Neural cell (in vitro differentiated cells): ENCODE measurements at regions not wholly inside any gene's neighbourhood (a gene's known extent, or its start where the extent isn't known, plus 50 kb on each side); places are given as distances from the start of the nearest gene placed in this dataset.

Experiments
- H2AFZ ChIP-seq: fragments of 200-600, 300-800 bp; sonication (generic), shearing (Covaris generic); 2 replicates; pipeline ENCODE4 v1.6.0; 2014; ENCODE audit warnings: low read depth, mild to moderate bottlenecking, antibody characterized with exemption, low read length, moderate library complexity
- H3F3A ChIP-seq: fragments of 200-600 bp; shearing (Covaris generic); 2 replicates; pipeline ENCODE4 v1.6.1; 2016; ENCODE audit warnings: mild to moderate bottlenecking, moderate library complexity, mixed read lengths, antibody characterized with exemption, low read length; ENCODE audit not compliant: insufficient read depth, poor library complexity, severe bottlenecking
- H3K27ac ChIP-seq: fragments of 200-600, 300-800 bp; sonication (generic), shearing (Covaris generic); 2 replicates; pipeline ENCODE4 v1.5.1; 2014; ENCODE audit warnings: mild to moderate bottlenecking, low read length, moderate library complexity
- H3K27me3 ChIP-seq: fragments of 300-800, 200-600 bp; sonication (generic), shearing (Covaris generic); 2 replicates; pipeline ENCODE4 v1.6.0; 2014; ENCODE audit warnings: mild to moderate bottlenecking, low read depth, low read length, moderate library complexity; ENCODE audit not compliant: insufficient read depth
- H3K36me3 ChIP-seq: fragments of 300-800, 200-600 bp; sonication (generic), shearing (Covaris generic); 2 replicates; pipeline ENCODE4 v1.5.1; 2014; ENCODE audit warnings: mild to moderate bottlenecking, antibody characterized with exemption, low read length, moderate library complexity; ENCODE audit not compliant: insufficient read depth
- H3K4me2 ChIP-seq: fragments of 300-800, 200-600 bp; sonication (generic), shearing (Covaris generic); 2 replicates; pipeline ENCODE4 v1.6.0; 2014; ENCODE audit warnings: mild to moderate bottlenecking, low read length
- H3K4me3 ChIP-seq: fragments of 300-800, 200-600 bp; sonication (generic), shearing (Covaris generic); 2 replicates; pipeline ENCODE4 v1.5.1; 2014; ENCODE audit warnings: mild to moderate bottlenecking, low read length, moderate library complexity
- H3K79me2 ChIP-seq: fragments of 200-600 bp; shearing (Covaris generic); replicated peaks from 2 replicates; pipeline ENCODE4 v1.6.0; 2014; ENCODE audit warnings: mild to moderate bottlenecking, low read length, moderate library complexity; ENCODE audit not compliant: insufficient read depth
- H3K9ac ChIP-seq: fragments of 300-800, 200-600 bp; sonication (generic), shearing (Covaris generic); 2 replicates; pipeline ENCODE4 v1.6.1; 2016; ENCODE audit warnings: mild to moderate bottlenecking, low read length, mixed read lengths
- H3K9me2 ChIP-seq: fragments of 200-600 bp; shearing (Covaris generic); 2 replicates; pipeline ENCODE4 v1.6.1; 2016; ENCODE audit warnings: mild to moderate bottlenecking, low read length, mixed read lengths; ENCODE audit not compliant: insufficient read depth
- H3K9me3 ChIP-seq: fragments of 200-600, 300-800 bp; sonication (generic), shearing (Covaris generic); 2 replicates; pipeline ENCODE4 v1.6.1; 2016; ENCODE audit warnings: mild to moderate bottlenecking, mixed run types, low read length, moderate library complexity, mixed read lengths
- H4K20me1 ChIP-seq: fragments of 200-600 bp; shearing (Covaris generic); 2 replicates; pipeline ENCODE4 v1.6.1; 2016; ENCODE audit warnings: mild to moderate bottlenecking, mixed run types; ENCODE audit not compliant: insufficient read depth
- CTCF ChIP-seq: fragments of 450-650 bp; IDR thresholded peaks from 2 replicates; pipeline ENCODE4 v1.5.1; 2014; ENCODE audit warnings: antibody characterized with exemption, mild to moderate bottlenecking, moderate library complexity; ENCODE audit not compliant: poor library complexity, severe bottlenecking
- EP300 ChIP-seq: fragments of 450-650 bp; conservative IDR thresholded peaks from 2 replicates; pipeline ENCODE4 v1.6.1; 2014; ENCODE audit warnings: antibody characterized with exemption, mild to moderate bottlenecking, moderate library complexity; ENCODE audit not compliant: poor library complexity, severe bottlenecking
- EZH2 ChIP-seq: fragments of 200-600, 300-800 bp; shearing (Covaris generic), sonication (generic); IDR thresholded peaks from 2 replicates; pipeline ENCODE4 v1.6.1; 2014; ENCODE audit warnings: antibody characterized with exemption, low read length, borderline replicate concordance, mild to moderate bottlenecking; ENCODE audit not compliant: insufficient read depth, poor library complexity, severe bottlenecking
- MXI1 ChIP-seq: fragments of 450-650 bp; conservative IDR thresholded peaks from 2 replicates; pipeline ENCODE4 v1.6.1; 2014; ENCODE audit warnings: antibody characterized with exemption, mild to moderate bottlenecking; ENCODE audit not compliant: poor library complexity, severe bottlenecking
- POLR2AphosphoS5 ChIP-seq: IDR thresholded peaks from 2 replicates; pipeline ENCODE4 v1.6.1; 2012
- RAD21 ChIP-seq: fragments of 450-650 bp; conservative IDR thresholded peaks from 2 replicates; pipeline ENCODE4 v1.6.1; 2014; ENCODE audit warnings: antibody characterized with exemption, mild to moderate bottlenecking, moderate library complexity
- REST ChIP-seq: IDR thresholded peaks from 2 replicates; pipeline ENCODE4 v1.6.1; 2012; ENCODE audit warnings: borderline replicate concordance
- SMC3 ChIP-seq: fragments of 450-650 bp; conservative IDR thresholded peaks from 2 replicates; pipeline ENCODE4 v1.6.1; 2014; ENCODE audit warnings: antibody characterized with exemption, mild to moderate bottlenecking, moderate library complexity; ENCODE audit not compliant: poor library complexity
- TAF1 ChIP-seq: IDR thresholded peaks from 2 replicates; pipeline ENCODE4 v1.6.1; 2012; ENCODE audit warnings: low read depth

GRCh38 chr6:6859722-6860121, 248.0 kb upstream of the RREB1 start:
- Histone ChIP-seq H3K36me3 (no peaks in the 10 kb centered on the region), H3K9ac (no peak overlapping the region), H4K20me1 (no peaks in the 10 kb centered on the region), H3K27ac (no peak overlapping the region), H3K9me3 (peaks cover 5% of the 10 kb centered on the region), H2AFZ (no peak overlapping the region), H3K27me3 (no peaks in the 10 kb centered on the region), H3K9me2 (no peaks in the 10 kb centered on the region), H3K4me2 (no peak overlapping the region), H3F3A (no peaks in the 10 kb centered on the region), H3K4me3 (no peak overlapping the region), H3K79me2 (no peaks in the 10 kb centered on the region)
- TF ChIP-seq REST (no peak), MXI1 (no peak), RAD21 (no peak), POLR2AphosphoS5 (no peak), SMC3 (no peak), TAF1 (no peak), EZH2 (no peak), EP300 (no peak), CTCF (no peak)

GRCh38 chr6:6860863-6861262, 246.9 kb upstream of the RREB1 start:
- Histone ChIP-seq H3K27ac (no peak overlapping the region), H3K4me2 (no peak overlapping the region), H4K20me1 (no peaks in the 10 kb centered on the region), H3K9me2 (no peaks in the 10 kb centered on the region), H3K79me2 (no peaks in the 10 kb centered on the region), H2AFZ (no peak overlapping the region), H3K27me3 (no peaks in the 10 kb centered on the region), H3K36me3 (no peaks in the 10 kb centered on the region), H3K4me3 (no peak overlapping the region), H3K9ac (no peak overlapping the region), H3F3A (no peaks in the 10 kb centered on the region), H3K9me3 (peaks cover 5% of the 10 kb centered on the region)
- TF ChIP-seq SMC3 (no peak), TAF1 (no peak), POLR2AphosphoS5 (no peak), EP300 (no peak), EZH2 (no peak), CTCF (no peak), RAD21 (no peak), REST (no peak), MXI1 (no peak)
